GM21576 (cell line): ENCODE measurements at regions not wholly inside any gene's neighbourhood (a gene's known extent, or its start where the extent isn't known, plus 50 kb on each side); places are given as distances from the start of the nearest gene placed in this dataset.
A peak's percentile ranks its signal among the peaks of the same experiment; 100 is the strongest.

ENCODE experiments used
- ATAC-seq: cut with Tn5 transposase; IDR thresholded peaks from one replicate; pipeline ENCODE4 v1.9.1; 2021; ENCODE audit warnings: mild to moderate bottlenecking, moderate library complexity; ENCODE audit not compliant: unreplicated experiment

DNA sequence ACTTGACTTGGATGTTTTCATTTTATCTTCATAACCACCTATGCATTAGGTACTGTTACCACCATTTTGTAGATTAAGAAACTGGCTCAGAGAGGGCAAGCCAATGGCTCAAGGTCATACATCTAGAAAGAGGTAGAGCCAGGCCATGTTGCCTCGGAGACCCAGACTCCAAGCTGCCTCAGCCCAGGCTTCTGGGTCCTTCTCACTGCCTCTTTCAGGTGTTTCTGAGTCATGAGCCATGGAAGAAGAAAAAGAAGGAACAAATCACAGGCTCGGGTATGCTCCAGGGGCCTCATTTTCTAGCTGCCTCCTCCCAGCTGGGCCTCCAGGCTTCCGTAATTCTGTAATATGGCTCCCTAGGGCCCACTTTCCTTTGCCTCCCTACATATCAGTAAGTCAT lies 226.5 kb upstream of the TOPAZ1 start:
- no peak for ATAC-seq

DNA sequence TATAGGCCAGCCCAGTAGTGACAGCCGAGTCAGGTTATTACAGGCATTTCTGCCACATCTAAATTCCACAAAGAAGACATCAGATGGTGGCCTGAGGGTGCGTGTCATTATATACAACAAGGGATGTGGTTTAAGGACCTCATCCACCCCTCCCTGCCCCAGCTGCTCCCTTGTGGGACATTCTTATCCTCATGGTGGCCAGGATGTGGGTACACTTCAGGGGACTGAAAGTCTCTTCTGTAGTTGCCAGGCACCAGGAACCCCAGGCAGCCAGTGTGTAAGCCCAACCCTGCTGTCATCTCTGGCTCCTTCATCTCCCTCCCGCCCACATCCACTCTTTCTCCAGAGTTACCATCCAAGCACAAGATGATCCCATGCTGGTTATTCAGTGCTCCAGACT lies 224.9 kb upstream of the TOPAZ1 start:
- no peak for ATAC-seq

DNA sequence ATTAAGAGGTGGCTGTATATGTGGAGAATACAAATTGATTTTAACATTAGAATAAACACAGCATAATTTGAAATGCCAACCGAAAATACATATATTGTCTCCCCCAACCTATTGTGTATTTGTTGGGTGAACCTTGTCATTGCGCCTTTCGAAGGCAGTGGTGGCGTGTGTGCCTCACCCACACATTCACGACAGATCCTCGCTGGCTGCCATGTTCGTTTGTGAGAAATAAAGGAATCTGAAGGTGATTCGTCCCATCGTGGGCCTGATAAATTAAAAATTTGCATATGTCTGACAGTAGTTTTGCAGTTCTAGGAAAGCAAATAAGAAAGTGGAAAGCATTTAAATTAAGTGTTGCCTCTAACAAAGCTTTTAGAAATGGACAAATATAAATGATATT lies 222.8 kb upstream of the TOPAZ1 start:
- ATAC-seq: no peak

DNA sequence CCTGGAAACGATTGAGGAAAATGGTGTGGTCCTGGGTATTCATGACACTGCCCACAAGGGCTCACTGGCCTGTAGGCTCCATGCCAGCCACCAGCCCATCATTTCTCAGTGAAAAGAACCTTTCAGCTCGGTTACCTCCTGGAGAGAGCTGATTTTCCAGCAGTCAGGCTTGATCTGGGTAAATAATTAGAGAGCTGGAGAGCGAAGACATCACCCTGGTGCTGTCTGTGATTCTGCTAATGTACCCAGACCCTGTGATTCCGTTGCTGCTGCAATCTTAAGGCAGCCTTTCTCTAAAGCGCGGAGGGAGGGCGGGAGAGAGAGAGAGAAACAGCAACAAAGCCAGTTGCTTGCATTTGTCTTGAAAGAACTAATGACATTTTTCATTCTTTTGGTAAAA lies 221.9 kb upstream of the TOPAZ1 start:
- ATAC-seq: no peak

DNA sequence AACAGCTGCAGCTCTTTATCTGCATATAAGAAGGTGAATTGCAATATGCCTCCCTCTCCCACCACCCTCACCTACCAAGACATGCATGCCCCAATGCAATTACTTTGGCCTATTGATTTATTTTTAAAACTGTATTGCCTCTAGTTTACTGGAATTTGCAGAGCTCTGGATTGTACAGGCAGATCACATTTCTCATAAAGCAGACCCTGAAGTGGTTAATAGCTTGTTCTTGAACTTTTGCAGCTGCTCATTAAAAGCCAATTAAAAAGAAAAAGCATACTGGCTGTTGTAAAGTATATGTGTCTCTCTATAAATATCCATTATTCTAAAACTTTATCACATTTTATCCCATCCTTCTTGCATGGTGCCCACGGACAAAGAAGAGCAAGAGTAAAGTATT lies 221.5 kb upstream of the TOPAZ1 start:
- ATAC-seq: no peak

DNA sequence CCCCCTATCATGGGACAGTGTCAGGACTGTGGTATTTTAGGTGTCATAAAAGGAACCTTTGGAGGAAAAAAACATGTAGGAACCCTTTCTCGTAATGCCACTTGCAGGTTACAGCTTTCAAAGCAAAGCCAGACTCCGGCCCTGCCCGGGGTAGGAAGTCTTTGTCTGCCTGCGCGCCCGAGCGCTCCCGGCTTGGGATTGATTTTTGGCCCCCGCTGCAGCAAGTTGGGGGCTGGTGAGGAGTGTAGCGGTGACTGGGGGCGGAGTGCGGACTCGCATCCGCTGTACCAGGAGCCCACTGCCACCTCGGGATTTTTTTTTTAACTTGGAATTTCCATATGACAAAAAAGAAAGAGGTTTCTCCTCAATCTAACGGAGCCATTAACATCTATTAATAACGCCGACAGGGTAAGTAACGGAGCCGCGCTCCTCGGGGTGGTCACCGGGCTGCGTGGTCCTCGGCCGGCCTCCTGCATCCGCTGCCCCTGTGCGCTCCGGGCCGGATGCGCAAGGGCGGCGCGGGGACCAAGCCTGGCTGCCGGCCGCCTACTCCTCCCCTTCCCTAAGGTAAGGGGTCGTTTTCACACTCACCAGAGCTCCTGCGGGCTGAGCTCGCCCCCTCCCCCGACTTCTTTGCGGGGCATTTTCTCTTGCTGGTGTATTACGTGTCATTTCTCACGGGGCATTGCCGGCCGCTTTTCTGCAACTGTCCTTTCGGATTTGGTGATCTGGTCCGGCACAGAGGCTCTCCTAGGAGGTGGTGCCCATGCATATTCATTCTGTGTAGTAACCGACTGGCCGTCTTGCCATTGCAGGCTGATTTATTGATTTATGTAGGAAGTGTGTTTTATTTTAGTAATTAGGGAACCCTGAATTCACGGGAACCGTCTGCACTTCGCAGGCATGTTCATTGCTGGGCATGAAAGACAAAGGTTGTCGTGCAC lies 219.8 kb upstream of the TOPAZ1 start:
- ATAC-seq: no peak

DNA sequence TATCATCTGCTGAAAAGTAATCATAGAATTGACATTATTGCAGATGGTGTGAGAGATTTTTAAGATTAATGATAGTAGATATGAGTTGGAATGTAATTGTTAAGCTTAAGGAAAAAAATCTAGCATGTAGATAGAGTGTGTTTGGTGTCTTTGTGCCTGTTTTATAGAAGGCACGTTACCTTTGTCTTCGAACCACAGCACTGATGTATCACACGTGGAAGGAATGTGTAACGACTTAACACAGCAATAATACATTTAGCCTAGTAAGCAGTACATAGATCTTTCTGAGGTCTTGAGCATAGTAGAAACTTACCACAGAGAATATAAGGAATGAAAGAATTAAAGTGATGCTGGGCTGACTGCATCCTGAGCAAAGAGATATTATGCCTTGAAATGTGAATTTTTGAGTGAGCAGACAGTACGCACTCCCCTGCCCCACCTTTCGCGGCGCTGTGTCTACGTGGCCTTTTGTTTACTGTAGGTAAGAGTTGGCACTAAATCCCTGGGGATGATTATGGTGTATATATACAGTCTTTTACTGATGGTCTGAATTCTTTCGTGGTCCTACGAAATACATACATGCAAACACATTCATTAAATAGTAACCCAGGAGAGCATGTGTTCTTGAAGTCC lies 217.6 kb upstream of the TOPAZ1 start:
- no peak for ATAC-seq

DNA sequence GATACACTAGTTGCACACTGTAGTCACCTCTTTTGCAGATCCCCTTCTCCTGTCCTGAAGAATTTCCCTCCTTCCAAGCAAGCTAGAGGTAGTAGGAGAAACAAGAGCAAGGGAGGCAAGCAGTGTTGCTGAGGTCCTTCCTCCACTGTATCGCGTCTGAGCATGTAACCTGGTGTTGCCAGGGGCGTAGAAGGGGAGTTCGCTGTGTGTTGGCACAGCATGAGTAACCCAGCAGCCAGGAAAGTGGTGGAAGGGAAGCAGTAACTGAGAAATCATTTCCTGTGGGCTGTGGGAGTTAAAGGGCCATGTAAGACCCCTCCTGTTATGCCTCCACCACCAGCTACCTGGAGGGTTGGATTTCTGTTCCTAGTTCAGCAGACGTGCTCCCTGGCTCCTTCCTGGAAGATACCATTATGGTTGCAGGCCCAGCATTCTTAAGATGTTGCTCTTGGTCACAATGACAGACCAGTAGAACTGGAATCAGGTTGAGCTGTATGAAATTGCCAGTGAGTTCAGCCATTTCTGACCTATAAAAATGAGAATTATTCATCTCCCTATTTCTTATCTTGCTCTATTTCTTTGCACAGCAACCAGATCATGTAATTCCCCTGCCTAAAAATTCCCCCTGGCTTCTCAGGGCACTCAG lies 215.3 kb upstream of the TOPAZ1 start:
- no peak for ATAC-seq

DNA sequence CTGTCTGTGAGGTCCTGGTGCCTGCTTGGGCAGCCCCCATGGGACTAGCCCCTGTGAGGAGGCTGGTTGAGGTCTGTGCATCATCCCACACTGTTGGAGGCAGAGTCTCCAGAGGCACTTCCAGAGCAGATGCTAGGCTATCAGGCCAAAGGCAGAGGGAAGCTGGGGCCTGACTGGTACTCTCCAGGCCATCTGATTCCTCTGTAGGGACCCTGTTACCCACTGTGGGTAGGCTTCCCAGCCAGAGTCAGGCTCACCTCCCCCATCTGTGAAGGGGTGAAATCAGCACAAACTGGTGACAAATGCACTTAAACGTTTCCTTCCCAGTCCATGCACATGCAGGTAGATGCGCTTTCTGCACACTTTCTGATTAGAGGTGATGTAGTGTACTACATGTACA lies 212.6 kb upstream of the TOPAZ1 start:
- ATAC-seq: no peak

DNA sequence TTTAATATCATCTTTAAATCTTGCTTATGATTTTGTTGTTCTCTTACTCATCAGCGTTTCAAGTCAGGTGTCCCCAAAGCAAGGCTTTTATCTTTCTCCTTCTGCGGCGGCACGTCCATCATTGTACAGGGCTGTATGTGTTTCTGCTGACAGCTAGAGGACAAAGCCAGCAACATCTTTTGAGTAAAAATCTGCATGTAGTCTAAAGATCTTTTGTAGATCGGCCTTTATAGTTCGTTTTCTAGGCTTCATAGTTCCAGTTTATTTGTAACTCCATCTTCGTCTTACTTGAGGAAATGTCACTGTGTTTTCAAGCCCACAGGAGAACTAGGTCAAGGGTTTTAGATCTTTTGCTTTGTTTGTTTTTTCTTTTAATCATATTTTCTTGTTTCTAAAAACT lies 211.4 kb upstream of the TOPAZ1 start:
- no peak for ATAC-seq

DNA sequence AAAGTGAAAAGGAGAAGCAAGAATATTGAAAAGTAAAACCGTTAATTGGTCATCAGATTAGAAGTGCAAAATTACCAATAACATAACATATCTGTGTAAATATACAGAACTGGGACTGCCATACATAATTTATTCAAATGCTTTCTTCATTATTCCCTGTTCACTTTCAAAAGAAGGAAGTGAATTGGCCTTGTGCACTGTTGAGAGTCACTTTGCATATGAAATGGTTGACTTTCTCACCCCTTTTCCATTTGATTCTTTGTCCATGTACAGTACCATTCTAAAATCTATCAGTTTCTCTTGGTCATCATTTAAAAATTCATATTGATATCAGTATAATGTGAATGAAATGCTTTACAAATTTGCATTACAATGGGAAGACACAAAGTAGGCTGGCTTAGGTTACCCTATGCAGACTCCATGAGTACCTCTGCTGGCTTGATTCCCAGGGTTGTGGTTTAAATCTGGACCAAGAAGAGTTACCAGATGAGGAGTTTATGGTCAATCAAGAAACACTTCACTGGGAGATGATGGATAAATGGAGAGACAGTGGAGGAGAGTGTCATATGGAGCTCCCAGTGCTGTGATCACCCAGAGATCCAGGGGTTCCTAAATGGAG lies 210.9 kb upstream of the TOPAZ1 start:
- ATAC-seq: no peak

DNA sequence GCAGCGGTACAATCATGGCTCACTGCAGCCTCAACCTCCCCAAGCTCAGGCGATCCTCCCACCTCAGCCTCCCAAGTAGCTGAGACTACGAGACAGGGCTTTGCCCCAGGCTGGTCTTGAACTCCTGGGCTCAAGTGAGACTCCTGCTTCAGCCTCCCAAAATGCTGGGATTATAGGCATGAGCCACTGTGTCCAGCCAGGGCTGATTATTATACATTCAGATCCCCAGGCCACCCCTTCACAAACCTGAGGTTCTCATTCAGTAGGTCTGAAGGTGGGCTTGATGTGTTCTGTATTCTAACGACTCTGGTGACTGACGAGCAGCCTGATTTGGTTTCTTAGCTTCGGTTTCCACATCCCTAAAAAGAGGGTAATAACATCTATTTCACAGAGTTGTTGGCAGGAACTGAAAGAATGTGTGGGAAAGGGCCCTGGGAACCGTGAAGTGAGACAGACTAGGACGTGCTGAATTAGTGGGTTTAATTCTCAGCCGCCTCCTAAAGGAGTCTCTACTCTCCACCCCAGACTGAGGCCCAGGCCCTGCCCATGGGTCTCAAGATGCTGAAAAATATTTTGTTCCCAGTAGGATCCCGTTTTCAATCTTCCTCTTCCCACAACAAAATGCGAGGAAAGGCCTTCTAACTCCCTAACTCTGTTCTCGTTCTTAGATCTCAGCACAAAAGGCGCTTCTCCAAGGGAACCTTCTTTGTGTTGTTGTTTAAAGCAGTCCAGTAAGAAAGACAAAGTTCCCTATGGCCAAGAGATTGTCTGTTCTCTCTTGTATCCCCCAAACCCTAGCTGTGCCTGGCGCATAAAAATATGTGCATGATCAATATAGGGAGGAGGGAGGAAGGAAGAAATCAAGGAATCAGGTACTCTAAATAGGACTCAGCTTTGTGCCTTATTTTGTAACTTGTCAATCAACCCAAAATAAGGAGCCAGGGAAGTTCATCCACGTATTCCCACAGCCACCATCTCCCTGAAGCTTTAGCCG lies 210.0 kb upstream of the TOPAZ1 start:
- ATAC-seq: no peak

DNA sequence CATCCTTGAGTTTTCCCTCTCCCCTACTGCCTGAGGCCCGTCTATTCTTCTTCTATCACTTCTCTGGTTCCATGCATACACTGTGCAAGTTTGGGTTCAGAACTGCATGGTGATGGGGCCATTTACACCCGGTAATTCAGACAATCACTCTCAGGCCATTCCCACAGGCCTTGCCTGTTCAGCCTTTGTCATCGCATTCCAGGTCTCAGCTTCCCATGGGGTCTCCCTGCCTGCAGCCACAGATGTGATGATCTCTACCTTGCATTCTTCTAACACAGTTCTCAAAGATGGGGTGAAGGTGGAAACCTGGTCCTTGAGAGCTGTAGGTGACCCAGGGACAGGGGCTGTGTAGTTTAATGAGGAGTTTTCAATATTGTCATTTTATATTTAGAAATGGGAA lies 209.2 kb upstream of the TOPAZ1 start:
- no peak for ATAC-seq

DNA sequence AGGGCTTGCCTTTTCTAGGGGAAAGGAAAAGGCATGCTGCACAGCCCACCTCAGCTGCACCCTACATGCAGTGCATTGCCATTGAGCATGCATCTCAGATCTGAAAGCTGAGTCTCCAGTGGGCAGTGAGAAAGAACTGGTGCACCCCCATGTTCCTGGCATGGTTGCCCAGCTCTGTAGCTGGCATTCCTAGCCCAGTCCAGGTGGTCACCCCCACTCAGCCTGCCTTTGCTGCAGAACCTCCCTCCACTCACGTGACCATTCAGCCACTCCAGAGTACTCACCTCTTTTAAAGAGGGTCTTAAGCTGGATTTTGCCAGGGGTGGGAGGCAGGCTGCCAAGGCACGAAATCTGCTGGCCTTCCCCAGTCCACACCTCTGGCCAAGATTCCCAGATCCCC lies 208.6 kb upstream of the TOPAZ1 start:
- ATAC-seq: no peak

DNA sequence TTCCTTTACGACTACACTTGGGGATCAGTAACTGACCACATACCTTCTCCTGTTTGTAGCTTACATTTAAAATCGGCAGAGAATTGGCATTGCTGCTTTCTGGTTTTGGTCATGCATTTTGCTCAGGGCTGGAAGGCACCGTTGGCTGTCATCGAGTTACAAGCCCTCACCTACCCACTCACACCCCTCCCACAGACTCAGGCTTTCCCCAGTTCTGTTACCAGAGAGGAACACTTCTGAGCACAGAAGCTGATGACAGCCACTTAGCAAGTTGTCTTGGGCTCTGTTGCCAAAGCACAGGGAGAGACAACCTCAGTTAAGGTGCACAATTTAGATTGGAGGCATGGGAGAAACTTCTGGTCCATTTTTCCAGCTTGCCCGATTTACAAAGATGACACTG lies 204.8 kb upstream of the TOPAZ1 start:
- ATAC-seq: no peak

DNA sequence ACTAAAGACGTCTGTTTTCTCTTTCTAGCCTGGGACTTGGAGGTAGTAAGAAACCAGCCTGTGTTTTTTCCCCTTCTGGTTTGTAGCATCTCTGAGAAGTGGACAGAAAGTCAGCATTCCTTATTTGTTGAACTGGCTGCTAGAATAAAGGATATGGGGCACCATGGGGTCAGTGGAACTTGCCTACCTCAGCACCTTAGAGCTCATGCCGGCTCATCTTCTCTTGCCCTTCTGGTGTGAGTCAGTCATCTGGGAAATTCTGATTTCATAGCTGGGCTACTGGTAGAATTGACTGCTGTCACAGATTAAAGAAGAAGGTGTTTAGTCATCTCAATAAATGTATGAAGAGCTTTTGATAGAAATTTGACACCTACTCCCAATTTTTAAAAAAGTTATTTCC lies 202.7 kb upstream of the TOPAZ1 start:
- no peak for ATAC-seq

DNA sequence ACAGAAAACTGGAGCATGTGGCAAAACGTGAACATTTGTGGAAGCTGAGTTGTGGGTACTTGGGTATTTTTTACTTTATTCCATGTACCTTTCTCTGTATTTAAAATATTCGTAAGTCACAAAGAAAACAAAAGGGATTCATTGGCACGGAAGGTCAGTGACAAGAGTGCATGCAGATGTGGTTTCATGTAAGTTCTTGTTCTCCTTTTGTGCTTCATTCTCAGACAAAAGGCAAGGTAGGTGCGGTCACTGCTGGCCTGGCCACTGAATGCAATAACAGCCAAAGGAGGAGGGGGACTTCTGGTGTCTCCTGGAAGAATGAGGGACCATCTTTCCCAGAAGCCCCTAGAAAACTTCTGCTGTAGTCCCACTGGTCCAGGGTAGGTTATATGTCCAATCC lies 200.0 kb upstream of the TOPAZ1 start:
- peak; percentile 33 for ATAC-seq

DNA sequence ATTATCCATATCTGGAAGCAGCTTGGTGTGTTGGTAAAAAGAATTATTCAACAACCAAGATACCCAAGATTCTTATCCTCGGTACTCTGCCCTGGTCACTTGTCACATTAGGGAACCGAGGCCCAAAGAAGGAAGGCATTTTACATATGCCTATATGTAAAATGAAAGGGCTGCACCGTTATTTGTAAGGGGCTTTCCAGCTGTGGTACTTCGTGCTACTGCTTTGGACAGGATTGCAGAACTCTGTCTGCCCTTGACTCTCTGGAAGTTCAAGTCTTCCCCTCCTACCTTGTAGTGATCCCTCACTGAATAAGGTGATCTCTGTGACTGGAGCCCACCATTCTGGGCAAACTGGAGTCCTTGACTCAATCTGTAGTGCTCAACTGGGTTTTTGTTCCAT lies 198.9 kb upstream of the TOPAZ1 start:
- ATAC-seq: no peak

DNA sequence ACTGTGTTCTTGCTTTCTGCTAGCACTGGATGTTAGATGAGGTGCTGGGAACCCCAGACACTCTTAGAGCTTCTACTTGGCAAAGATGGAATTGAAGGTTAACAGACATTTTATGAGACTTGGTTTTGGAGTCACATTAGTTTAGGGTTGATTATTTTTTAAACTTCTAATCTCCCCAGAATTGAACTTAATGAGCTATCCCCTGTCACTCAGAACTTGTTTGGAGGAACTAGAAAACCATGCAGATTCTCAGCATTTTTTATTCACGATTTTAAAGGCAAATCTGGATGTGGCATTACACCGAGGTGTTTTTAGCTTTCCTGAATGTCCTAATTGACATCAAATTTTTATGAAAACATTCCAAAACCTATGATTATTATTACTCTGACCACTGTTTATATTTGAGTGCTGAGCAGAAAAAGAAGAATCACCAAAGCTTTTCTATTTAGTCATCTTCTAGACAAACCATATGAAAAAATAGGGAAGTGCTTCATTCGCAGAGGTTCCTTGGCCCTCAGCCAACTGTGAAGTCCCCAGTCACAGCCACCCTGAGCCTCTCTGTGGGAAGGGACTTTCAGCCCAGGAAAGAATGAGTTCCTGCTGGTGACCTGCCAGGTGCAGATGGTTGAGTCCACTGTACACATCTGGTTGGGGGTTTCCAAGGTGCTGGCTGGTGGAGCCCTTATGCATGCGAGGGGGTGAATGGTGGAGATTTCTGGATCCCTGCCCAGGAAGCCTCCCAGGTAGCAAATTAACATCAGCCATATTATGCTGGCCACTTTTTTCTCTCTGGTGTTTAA lies 196.0 kb upstream of the TOPAZ1 start:
- ATAC-seq: peak; percentile 86

DNA sequence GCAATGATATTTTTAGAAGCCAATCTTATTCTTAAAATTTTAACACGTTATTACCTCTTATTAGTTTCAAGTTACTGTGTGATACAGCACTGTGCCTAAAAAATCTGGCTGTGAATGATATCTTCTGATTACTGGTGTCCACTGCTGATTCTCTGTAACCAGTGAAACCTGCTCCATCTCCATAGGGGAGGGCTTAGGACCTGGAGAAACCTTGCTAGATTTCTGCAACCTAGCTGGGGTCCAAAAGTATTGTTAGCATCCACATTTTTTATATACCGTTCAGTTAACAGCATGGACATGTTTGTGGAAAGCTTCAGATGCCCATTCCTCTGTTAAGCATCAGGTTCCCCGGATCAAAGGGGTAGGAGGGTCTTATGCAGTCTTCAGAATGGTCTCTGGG lies 193.9 kb upstream of the TOPAZ1 start:
- ATAC-seq: no peak
